Fibroblast of the conjunctiva (primary cell): ENCODE measurements at regions not wholly inside any gene's neighbourhood (a gene's known extent, or its start where the extent isn't known, plus 50 kb on each side); places are given as distances from the start of the nearest gene placed in this dataset.

Source experiments
- DNase-seq: peaks from one replicate; pipeline ENCODE4 v3.0.0-alpha.2; 2010; ENCODE audit warnings: low read depth

DNA sequence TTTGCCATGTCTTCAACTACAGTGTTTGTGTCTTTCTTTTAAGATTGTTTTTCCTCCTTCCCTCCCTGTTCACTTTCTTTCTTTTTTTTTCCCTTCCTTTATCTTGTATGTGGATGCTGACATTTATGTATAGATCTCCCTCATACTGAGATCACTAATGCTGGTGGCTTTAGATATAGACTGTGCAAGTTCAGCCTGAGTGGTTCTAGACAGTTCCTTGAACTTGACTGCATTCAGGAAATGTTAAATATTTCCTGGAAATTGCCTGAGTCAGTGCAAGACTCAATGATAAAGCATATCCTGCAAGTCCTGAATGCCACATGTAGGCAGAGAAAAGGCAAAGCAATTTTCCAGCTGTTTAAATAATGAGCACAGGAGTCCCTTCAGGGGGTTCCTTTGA, 182.5 kb upstream of the NR3C1 start:
- DNase-seq, result no peak

DNA sequence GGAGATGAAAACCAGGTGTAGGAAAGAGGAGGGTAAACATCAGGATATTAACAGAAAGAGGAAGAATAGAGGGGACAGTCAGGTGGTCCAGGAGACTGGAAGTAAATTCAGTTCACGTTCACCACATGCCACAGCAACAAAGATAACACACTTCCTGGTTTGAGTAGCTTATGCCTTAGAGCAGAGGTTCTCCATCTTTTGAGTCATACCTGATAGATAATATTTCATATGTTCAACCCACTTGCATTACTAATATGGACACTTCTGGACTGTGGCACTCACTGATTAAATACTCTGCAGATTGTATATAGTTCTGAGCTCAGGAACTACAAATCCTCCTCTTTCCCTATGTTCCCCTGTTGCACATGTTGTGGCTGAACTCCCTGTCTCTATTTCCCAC, 179.9 kb upstream of the NR3C1 start:
- no peak for DNase-seq

- no peak for DNase-seq
These were observed 179.4 kb upstream of the NR3C1 start for GRCh38 chr5:143582869-143583268.

GRCh38 chr5:143582176-143582575, 178.7 kb upstream of the NR3C1 start:
- no peak for DNase-seq

GRCh38 chr5:143581649-143582048, 178.2 kb upstream of the NR3C1 start:
- DNase-seq, result no peak

GRCh38 chr5:143581147-143581546, 177.7 kb upstream of the NR3C1 start:
- no peak for DNase-seq

- DNase-seq, result peak; percentile 30
These were observed 173.4 kb upstream of the NR3C1 start for GRCh38 chr5:143576711-143577484.

GRCh38 chr5:143575286-143575685, 171.8 kb upstream of the NR3C1 start:
- no peak for DNase-seq

- DNase-seq, result no peak
These were observed 170.8 kb upstream of the NR3C1 start for GRCh38 chr5:143574236-143574635.

- no peak for DNase-seq
These were observed 170.2 kb upstream of the NR3C1 start for GRCh38 chr5:143573568-143574170.

DNA sequence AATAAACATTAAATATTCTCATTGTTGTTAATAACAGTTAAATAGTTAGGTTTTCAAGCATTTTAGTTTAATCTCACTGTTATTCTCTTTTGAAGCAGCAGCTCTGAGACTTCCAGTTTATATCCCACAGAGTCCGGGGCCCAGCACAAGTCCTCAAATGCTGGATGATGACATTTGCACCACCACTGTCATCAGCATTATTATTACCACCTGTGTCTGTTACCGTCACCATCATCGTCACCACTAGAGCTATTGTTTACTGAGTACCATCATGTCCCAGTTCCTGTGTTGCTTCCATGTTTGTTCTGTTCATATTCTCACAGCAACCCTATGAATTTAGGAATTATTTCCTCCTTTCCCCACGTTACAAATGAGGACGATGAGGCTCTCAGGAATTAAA, 169.2 kb upstream of the NR3C1 start:
- DNase-seq, result no peak

- no peak for DNase-seq
These were observed 168.4 kb upstream of the NR3C1 start for GRCh38 chr5:143571642-143572624.

DNA sequence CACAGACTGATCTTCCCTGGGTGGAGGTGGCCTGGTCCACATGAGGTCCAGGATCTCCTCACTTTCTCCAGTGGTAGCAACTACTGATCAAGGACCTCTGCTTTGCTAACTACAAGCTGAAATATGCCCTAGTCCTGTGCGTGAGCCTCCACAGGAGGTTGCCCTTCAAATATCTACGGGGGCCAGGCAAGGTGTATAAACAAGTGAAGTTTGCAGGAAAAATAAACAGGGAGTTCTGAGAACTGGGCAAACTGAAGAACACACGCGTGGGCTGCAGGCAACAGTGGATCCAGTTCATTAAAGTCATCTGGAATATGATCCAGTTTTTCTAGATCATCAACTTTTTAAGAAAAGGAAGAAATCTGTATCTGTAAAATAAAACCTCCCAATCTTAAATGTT, 167.5 kb upstream of the NR3C1 start:
- DNase-seq, result no peak

DNA sequence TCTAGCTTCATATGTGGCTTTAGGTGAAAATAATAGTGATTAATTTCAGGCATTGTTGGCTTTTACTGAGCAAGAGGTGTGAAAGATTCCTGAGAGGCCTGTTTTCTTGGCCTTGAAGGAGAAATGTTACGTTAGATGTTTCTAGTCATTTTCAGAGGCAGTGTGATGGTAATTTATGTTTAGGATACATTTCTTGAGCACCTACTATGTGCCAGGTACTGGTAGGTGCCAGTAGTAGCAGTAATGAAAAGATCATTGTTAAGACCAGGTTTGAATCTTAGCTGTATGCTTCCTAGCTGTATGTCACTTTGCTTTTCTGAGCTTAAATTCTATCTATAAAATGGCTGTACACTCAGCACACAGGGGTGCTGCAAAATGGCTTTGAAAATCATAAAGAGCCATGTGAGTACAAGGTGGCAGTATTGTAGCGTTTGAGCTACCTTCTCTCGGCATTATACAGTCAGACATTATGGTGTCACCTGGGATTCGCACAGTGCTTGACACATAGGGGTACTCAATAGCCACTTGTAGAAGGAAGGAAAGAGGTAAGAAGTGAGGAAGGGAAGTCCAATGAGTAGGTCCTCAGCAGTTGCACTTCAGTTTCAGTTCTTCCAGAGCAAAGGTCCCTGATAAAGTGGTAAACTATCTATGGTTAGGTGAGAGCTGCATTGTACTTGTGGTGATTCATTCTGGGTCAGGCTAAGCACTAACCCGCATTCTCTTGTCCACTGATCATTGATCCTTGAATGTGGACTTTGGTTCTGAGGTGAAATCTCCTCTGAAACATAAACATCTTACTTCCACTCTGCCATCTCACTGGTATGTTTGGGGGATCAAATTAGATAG, 166.5 kb upstream of the NR3C1 start:
- DNase-seq, result no peak

DNA sequence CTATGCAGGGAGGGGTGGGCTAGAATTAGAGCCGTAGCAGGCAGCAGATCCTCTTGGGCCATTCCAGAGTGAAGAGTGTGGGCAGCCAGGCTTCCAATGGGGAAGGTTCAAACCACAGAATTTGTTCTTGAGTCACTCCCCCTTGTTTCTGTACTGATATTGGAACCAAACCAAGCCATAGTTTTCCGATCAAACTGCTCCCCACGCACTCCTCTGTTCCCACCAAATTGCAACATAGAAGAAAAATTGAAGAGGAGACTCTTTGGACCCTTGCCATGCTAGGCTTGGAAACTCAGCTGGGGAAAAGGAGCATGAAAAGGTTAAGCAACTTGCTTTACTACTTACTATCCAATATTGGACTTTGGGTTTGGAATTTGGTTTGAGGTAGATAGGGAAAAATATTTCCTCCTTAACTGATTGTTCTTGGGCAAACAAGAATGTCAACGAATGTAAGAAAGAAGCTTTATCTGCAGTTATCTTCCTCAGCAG, 165.8 kb upstream of the NR3C1 start:
- DNase-seq, result peak; percentile 33

- no peak for DNase-seq
These were observed 164.4 kb upstream of the NR3C1 start for GRCh38 chr5:143567583-143568504.

GRCh38 chr5:143566139-143566538, 162.7 kb upstream of the NR3C1 start:
- DNase-seq, result no peak

- DNase-seq, result no peak
These were observed 160.9 kb upstream of the NR3C1 start for GRCh38 chr5:143564417-143564816.

GRCh38 chr5:143562935-143563334, 159.4 kb upstream of the NR3C1 start:
- DNase-seq, result peak; percentile 79

- DNase-seq, result no peak
These were observed 157.7 kb upstream of the NR3C1 start for GRCh38 chr5:143561219-143561618.
